GM13976 (cell line): ENCODE measurements at regions not wholly inside any gene's neighbourhood (a gene's known extent, or its start where the extent isn't known, plus 50 kb on each side); places are given as distances from the start of the nearest gene placed in this dataset.

Experiments used
- DNase-seq: peaks from one replicate; pipeline ENCODE4 v3.0.0; 2012; ENCODE audit warnings: low spot score
- CTCF ChIP-seq: IDR thresholded peaks from 2 replicates; pipeline ENCODE4 v1.5.1; 2012; ENCODE audit warnings: borderline replicate concordance, mild to moderate bottlenecking; ENCODE audit not compliant: insufficient read depth; ENCODE audit errors: extremely low read depth, missing control alignments, control extremely low read depth
- in situ Hi-C: fragments of 300-500 bp; cut with MboI; formaldehyde crosslinking; loops from one replicate; pipeline ENCODE4 v1.12.0; 2022; ENCODE audit warnings: low sequenced_read_pairs, mixed read lengths, inconsistent platforms; ENCODE audit not compliant: unreplicated experiment

GRCh38 chr11:91822805-91823204, 401.8 kb upstream of the FAT3 start:
- no peak for TF ChIP-seq CTCF
- no peak for DNase-seq
- in situ Hi-C loops = no loop called here

GRCh38 chr11:91820709-91821108, 403.9 kb upstream of the FAT3 start:
- in situ Hi-C loops = no loop called here
- TF ChIP-seq CTCF = no peak
- no peak for DNase-seq

GRCh38 chr11:91819777-91820176, 404.8 kb upstream of the FAT3 start:
- in situ Hi-C loops = no loop called here
- DNase-seq = no peak
- no peak for TF ChIP-seq CTCF

GRCh38 chr11:91819195-91819594, 405.4 kb upstream of the FAT3 start:
- TF ChIP-seq CTCF = no peak
- in situ Hi-C loops = no loop called here
- no peak for DNase-seq

- DNase-seq = no peak
- no peak for TF ChIP-seq CTCF
- in situ Hi-C loops = no loop called here
Measured at GRCh38 chr11:91817996-91818395, 406.6 kb upstream of the FAT3 start.

GRCh38 chr11:91813263-91813662, 411.4 kb upstream of the FAT3 start:
- in situ Hi-C loops = no loop called here
- TF ChIP-seq CTCF = no peak
- DNase-seq = no peak

GRCh38 chr11:91810871-91811270, 413.7 kb upstream of the FAT3 start:
- TF ChIP-seq CTCF = no peak
- no peak for DNase-seq
- in situ Hi-C loops = no loop called here
